ENCODE measurements at regions not wholly inside any gene's neighbourhood (a gene's known extent, or its start where the extent isn't known, plus 50 kb on each side); places are given as distances from the start of the nearest gene placed in this dataset.

DNA sequence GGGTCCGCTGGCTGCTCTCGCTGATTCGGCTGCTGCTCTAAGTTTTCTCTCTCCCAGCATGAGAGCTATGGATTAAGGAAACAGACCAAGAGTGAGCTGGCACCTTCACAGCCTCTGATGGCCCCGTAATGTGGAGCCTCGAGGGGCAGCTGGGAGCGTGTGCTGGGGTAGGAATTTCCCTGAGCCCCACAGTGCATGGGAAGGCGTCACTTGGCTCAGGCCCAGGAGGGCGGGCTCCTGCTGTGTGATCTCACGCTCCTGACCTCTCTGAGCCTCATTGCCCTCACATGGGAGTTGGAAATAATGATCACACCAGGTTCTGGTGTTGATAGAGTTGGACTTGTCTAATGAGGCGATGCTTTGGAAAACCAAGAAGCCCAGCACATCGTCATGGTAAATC, 238.6 kb upstream of the CRY1 start:
- no peak overlapping the region for H3K27ac ChIP-seq (ENCODE audit: low read depth, low read length, poor library complexity, severe bottlenecking)
- H4K20me1 ChIP-seq (ENCODE audit: insufficient read depth, low read length): no peaks in the 10 kb centered on the region
- TF ChIP-seq, protein P1, sequence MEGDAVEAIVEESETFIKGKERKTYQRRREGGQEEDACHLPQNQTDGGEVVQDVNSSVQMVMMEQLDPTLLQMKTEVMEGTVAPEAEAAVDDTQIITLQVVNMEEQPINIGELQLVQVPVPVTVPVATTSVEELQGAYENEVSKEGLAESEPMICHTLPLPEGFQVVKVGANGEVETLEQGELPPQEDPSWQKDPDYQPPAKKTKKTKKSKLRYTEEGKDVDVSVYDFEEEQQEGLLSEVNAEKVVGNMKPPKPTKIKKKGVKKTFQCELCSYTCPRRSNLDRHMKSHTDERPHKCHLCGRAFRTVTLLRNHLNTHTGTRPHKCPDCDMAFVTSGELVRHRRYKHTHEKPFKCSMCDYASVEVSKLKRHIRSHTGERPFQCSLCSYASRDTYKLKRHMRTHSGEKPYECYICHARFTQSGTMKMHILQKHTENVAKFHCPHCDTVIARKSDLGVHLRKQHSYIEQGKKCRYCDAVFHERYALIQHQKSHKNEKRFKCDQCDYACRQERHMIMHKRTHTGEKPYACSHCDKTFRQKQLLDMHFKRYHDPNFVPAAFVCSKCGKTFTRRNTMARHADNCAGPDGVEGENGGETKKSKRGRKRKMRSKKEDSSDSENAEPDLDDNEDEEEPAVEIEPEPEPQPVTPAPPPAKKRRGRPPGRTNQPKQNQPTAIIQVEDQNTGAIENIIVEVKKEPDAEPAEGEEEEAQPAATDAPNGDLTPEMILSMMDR (IDR thresholded peaks at IDR 0.05; ENCODE audit: low read length): no peak
- TF ChIP-seq EZH2 (IDR thresholded peaks at IDR 0.05; ENCODE audit: borderline replicate concordance, low read length): no peak
- no peaks in the 10 kb centered on the region for H3F3A ChIP-seq (ENCODE audit: insufficient read depth, low read length)
- no peaks in the 10 kb centered on the region for H3K79me2 ChIP-seq (ENCODE audit: insufficient read depth, low read length)
- no peak overlapping the region for H3K4me2 ChIP-seq (ENCODE audit: low read length)
- H3K9ac ChIP-seq (ENCODE audit: low read length): no peak overlapping the region
- no peak overlapping the region for H3K4me3 ChIP-seq (ENCODE audit: low read depth, low read length, poor library complexity, severe bottlenecking)
- H3K4me1 ChIP-seq (ENCODE audit: insufficient read depth, low read length, severe bottlenecking): no peaks in the 10 kb centered on the region
- no peak overlapping the region for H2AFZ ChIP-seq (ENCODE audit: low read length)
- H3K9me2 ChIP-seq (ENCODE audit: low read depth, low read length): no peaks in the 10 kb centered on the region
- H3K27me3 ChIP-seq (ENCODE audit: insufficient read depth, low read length): no peaks in the 10 kb centered on the region
- H3K9me3 ChIP-seq (ENCODE audit: low read length): no peaks in the 10 kb centered on the region
- H3K36me3 ChIP-seq (ENCODE audit: insufficient read depth, low read length): no peaks in the 10 kb centered on the region

DNA sequence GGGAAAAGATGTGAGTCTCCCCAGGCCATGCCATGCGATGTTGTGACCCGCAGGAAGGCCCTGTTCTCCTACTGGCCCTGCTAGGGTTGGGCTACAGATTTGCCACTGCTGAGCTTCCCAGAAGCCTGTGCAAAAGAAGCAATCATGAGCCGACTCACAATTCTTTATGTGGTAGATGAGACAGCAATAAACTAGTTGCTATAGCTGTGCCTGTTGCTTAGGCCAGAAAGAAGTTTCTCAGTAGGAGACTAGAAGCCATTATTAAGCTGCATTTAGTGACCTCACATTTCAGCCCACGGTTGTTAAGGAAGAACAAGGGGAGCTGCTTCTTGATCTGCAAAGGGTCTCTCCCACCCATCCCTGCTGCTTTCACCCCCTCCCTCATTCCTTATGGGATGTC, 239.4 kb upstream of the CRY1 start:
- Histone ChIP-seq H3K9me3 (ENCODE audit: low read length) (no peaks in the 10 kb centered on the region), H3K9me2 (ENCODE audit: low read depth, low read length) (no peaks in the 10 kb centered on the region), H4K20me1 (ENCODE audit: insufficient read depth, low read length) (no peaks in the 10 kb centered on the region), H3K36me3 (ENCODE audit: insufficient read depth, low read length) (no peaks in the 10 kb centered on the region), H3K4me2 (ENCODE audit: low read length) (no peak overlapping the region), H3K27me3 (ENCODE audit: insufficient read depth, low read length) (no peaks in the 10 kb centered on the region), H3F3A (ENCODE audit: insufficient read depth, low read length) (no peaks in the 10 kb centered on the region), H3K27ac (ENCODE audit: low read depth, low read length, poor library complexity, severe bottlenecking) (no peak overlapping the region), H2AFZ (ENCODE audit: low read length) (no peak overlapping the region), H3K9ac (ENCODE audit: low read length) (no peak overlapping the region), H3K4me1 (ENCODE audit: insufficient read depth, low read length, severe bottlenecking) (no peaks in the 10 kb centered on the region), H3K4me3 (ENCODE audit: low read depth, low read length, poor library complexity, severe bottlenecking) (no peak overlapping the region), H3K79me2 (ENCODE audit: insufficient read depth, low read length) (no peaks in the 10 kb centered on the region)
- no peak for TF ChIP-seq EZH2 (IDR thresholded peaks at IDR 0.05; ENCODE audit: borderline replicate concordance, low read length)
- TF ChIP-seq, protein P1 (IDR thresholded peaks at IDR 0.05; ENCODE audit: low read length): no peak

DNA sequence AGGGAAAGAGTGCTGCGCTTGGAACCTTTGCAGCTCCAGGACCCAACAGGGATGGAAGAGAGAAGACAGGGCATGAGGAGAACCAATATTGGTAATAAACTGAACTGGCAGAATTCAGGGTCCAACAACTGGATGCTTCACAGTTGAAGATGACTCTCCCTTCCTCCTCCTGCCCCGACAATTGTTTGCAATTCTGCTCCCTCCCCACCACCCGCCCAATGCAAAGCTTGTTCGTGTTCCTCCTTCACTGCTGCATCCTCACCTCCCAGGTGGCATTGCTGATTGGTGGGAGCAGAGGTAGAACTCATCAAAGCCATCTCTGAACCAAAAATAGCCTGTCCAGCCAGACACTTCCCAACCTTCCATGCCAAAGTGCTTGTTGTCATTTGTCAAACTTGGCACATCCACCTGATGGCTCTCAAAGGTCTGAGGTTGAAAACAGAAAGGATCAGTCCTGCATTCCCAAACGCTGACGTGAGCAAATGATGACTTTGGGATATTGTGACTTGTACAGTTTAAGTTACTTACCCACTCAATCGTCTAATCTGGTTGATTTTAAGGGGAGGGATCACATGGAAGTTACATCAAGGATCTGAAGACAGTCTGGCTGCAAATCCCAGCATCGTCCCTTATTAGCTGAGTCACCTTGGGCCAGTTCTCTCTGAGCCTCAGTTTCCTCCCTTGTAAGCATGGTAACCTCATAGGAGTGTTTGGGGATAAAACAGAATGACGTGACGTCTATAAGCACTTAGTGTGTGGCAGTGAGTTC, 242.6 kb upstream of the CRY1 start:
- H3K27ac ChIP-seq (ENCODE audit: low read depth, low read length, poor library complexity, severe bottlenecking): no peak overlapping the region

More for the DNA sequence above, 242.6 kb upstream of the CRY1 start:
- Histone ChIP-seq H4K20me1 (ENCODE audit: insufficient read depth, low read length) (no peaks in the 10 kb centered on the region), H3K9me2 (ENCODE audit: low read depth, low read length) (no peaks in the 10 kb centered on the region), H3K9me3 (ENCODE audit: low read length) (no peaks in the 10 kb centered on the region), H2AFZ (ENCODE audit: low read length) (no peak overlapping the region), H3K27me3 (ENCODE audit: insufficient read depth, low read length) (no peaks in the 10 kb centered on the region), H3K79me2 (ENCODE audit: insufficient read depth, low read length) (no peaks in the 10 kb centered on the region), H3F3A (ENCODE audit: insufficient read depth, low read length) (no peaks in the 10 kb centered on the region), H3K9ac (ENCODE audit: low read length) (no peak overlapping the region), H3K4me2 (ENCODE audit: low read length) (no peak overlapping the region), H3K4me3 (ENCODE audit: low read depth, low read length, poor library complexity, severe bottlenecking) (no peak overlapping the region), H3K4me1 (ENCODE audit: insufficient read depth, low read length, severe bottlenecking) (no peaks in the 10 kb centered on the region), H3K36me3 (ENCODE audit: insufficient read depth, low read length) (no peaks in the 10 kb centered on the region)
- TF ChIP-seq EZH2 (IDR thresholded peaks at IDR 0.05; ENCODE audit: borderline replicate concordance, low read length): no peak
- TF ChIP-seq, protein P1 (IDR thresholded peaks at IDR 0.05; ENCODE audit: low read length): no peak

Data from OCI-LY1 (cell line).